ENCODE measurements at regions not wholly inside any gene's neighbourhood (a gene's known extent, or its start where the extent isn't known, plus 50 kb on each side); places are given as distances from the start of the nearest gene placed in this dataset.

- Mint-ChIP-seq H3K27me3 (peaks cover 45% of the 10 kb centered on the region), H3K4me3 (no peak overlapping the region), H3K4me1 (no peaks in the 10 kb centered on the region), H3K9me3 (ENCODE audit: insufficient read depth) (no peaks in the 10 kb centered on the region), H3K27ac (no peak overlapping the region)
- peaks cover 0 to 7% (median 0%) of the 10 kb centered on the region in 4 experiments for H3K27me3 ChIP-seq (replicated peaks in 1 of 4; ENCODE audit: control extremely low read depth in 1 of 4, control insufficient read depth in 3 of 4, insufficient read depth in 4 of 4, low read length in 3 of 4)
- ChIA-PET POLR2A (no interaction called here), CTCF (no interaction called here)
- H3K4me1 ChIP-seq (ENCODE audit: control insufficient read depth in 2 of 2, insufficient read depth in 2 of 2, low read length in 2 of 2), result no peaks in the 10 kb centered on the region
- intact Hi-C loops (cut with micrococcal nuclease), result no loop called here
- ATAC-seq (ENCODE audit: low read depth), result no peak
- no peak overlapping the region for H3K4me3 ChIP-seq (ENCODE audit: control extremely low read depth in 1 of 5, extremely low read depth in 1 of 5, insufficient read depth in 1 of 5, low read depth in 2 of 5, low read length in 4 of 5)
- DNase-seq, result no peak
- 85% methylated on average over 5 of the region's 5 CpGs for WGBS (ENCODE audit: insufficient coverage)
- no peaks in the 10 kb centered on the region for H3K79me2 ChIP-seq (ENCODE audit: control insufficient read depth, insufficient read depth, low read length)
- no peaks in the 10 kb centered on the region for H4K20me1 ChIP-seq (ENCODE audit: control insufficient read depth, insufficient read depth, low read length, poor library complexity, severe bottlenecking)
- no peak for TF ChIP-seq EZH2 (IDR thresholded peaks at IDR 0.05; ENCODE audit: borderline replicate concordance, insufficient read depth, low read depth, low read length, poor library complexity, severe bottlenecking)
- no peak for TF ChIP-seq CTCF (IDR thresholded peaks at IDR 0.05)
- no peaks in the 10 kb centered on the region for H3K36me3 ChIP-seq (replicated peaks in 1 of 2; ENCODE audit: control extremely low read depth in 1 of 2, control insufficient read depth in 1 of 2, extremely low read depth in 1 of 2, insufficient read depth in 2 of 2, low read length in 1 of 2)
- no peak overlapping the region for H2AFZ ChIP-seq (ENCODE audit: insufficient read depth, low read depth, low read length, poor library complexity, severe bottlenecking)
- no peaks in the 10 kb centered on the region for H3K9me3 ChIP-seq (ENCODE audit: control extremely low read depth in 1 of 3, control insufficient read depth in 2 of 3, insufficient read depth in 1 of 3, low read length in 2 of 3)
- H3K27ac ChIP-seq (ENCODE audit: low read length in 2 of 2), result no peak overlapping the region
- no peak overlapping the region for H3K9ac ChIP-seq (ENCODE audit: low read length)
- no peak overlapping the region for H3K4me2 ChIP-seq (replicated peaks; ENCODE audit: low read depth, low read length, poor library complexity, severe bottlenecking)
Measured at GRCh38 chr10:69747179-69747578, 54.5 kb upstream of the COL13A1 start.

GRCh38 chr10:69748621-69749020 lies 53.1 kb upstream of the COL13A1 start:
- H3K36me3 ChIP-seq (replicated peaks in 1 of 2; ENCODE audit: control extremely low read depth in 1 of 2, control insufficient read depth in 1 of 2, extremely low read depth in 1 of 2, insufficient read depth in 2 of 2, low read length in 1 of 2), result no peaks in the 10 kb centered on the region
- H3K4me3 ChIP-seq (ENCODE audit: control extremely low read depth in 1 of 5, extremely low read depth in 1 of 5, insufficient read depth in 1 of 5, low read depth in 2 of 5, low read length in 4 of 5), result no peak overlapping the region
- ChIA-PET CTCF (no interaction called here), POLR2A (no interaction called here)
- no peaks in the 10 kb centered on the region for H3K79me2 ChIP-seq (ENCODE audit: control insufficient read depth, insufficient read depth, low read length)
- Mint-ChIP-seq H3K4me1 (no peaks in the 10 kb centered on the region), H3K4me3 (no peak overlapping the region), H3K9me3 (ENCODE audit: insufficient read depth) (no peaks in the 10 kb centered on the region), H3K27me3 (peaks cover 42% of the 10 kb centered on the region), H3K27ac (no peak overlapping the region)
- H3K27me3 ChIP-seq (replicated peaks in 1 of 4; ENCODE audit: control extremely low read depth in 1 of 4, control insufficient read depth in 3 of 4, insufficient read depth in 4 of 4, low read length in 3 of 4), result peaks cover 0 to 7% (median 0%) of the 10 kb centered on the region in 4 experiments
- H2AFZ ChIP-seq (ENCODE audit: insufficient read depth, low read depth, low read length, poor library complexity, severe bottlenecking), result no peak overlapping the region
- H3K4me1 ChIP-seq (ENCODE audit: control insufficient read depth in 2 of 2, insufficient read depth in 2 of 2, low read length in 2 of 2), result no peaks in the 10 kb centered on the region
- H3K9me3 ChIP-seq (ENCODE audit: control extremely low read depth in 1 of 3, control insufficient read depth in 2 of 3, insufficient read depth in 1 of 3, low read length in 2 of 3), result peaks cover 0 to 5% (median 0%) of the 10 kb centered on the region in 3 donors
- no peaks in the 10 kb centered on the region for H4K20me1 ChIP-seq (ENCODE audit: control insufficient read depth, insufficient read depth, low read length, poor library complexity, severe bottlenecking)
- intact Hi-C loops (cut with micrococcal nuclease), result no loop called here
- ATAC-seq (ENCODE audit: low read depth) (no peak), DNase-seq (no peak)
- H3K27ac ChIP-seq (ENCODE audit: low read length in 2 of 2), result no peak overlapping the region
- no peak overlapping the region for H3K4me2 ChIP-seq (replicated peaks; ENCODE audit: low read depth, low read length, poor library complexity, severe bottlenecking)
- TF ChIP-seq EZH2 (IDR thresholded peaks at IDR 0.05; ENCODE audit: borderline replicate concordance, insufficient read depth, low read depth, low read length, poor library complexity, severe bottlenecking), result no peak
- H3K9ac ChIP-seq (ENCODE audit: low read length), result no peak overlapping the region
- WGBS (ENCODE audit: insufficient coverage), result 80% methylated on average over 1 of the region's 1 CpG
